Activated T-helper 17 cell treated with anti-CD3 and anti-CD28 coated beads, Interleukin-2, amount 50 U/mL, for 72 hours (primary cell): ENCODE measurements at regions not wholly inside any gene's neighbourhood (a gene's known extent, or its start where the extent isn't known, plus 50 kb on each side); places are given as distances from the start of the nearest gene placed in this dataset.
"Not testable (repeated sequence)": the region's sequence is repeated elsewhere in the genome, so short reads cannot be mapped to it uniquely, and the experiment has no call there.

Source experiments
- ATAC-seq: fragments of 150-1000 bp; cut with Tn5 transposase; replicated peaks from 2 replicates; pipeline ENCODE4 v1.10.0; 2021; ENCODE audit warnings: mild to moderate bottlenecking, moderate library complexity
- H3K27ac Mint-ChIP-seq: one replicate; pipeline ENCODE4 v1.8.0; 2022; ENCODE audit warnings: mixed read lengths
- H3K27me3 Mint-ChIP-seq: one replicate; pipeline ENCODE4 v1.8.0; 2022; ENCODE audit warnings: mixed read lengths
- H3K36me3 Mint-ChIP-seq: one replicate; pipeline ENCODE4 v1.8.0; 2022; ENCODE audit warnings: low read depth, mild to moderate bottlenecking, mixed read lengths
- H3K4me1 Mint-ChIP-seq: one replicate; pipeline ENCODE4 v1.8.0; 2022; ENCODE audit warnings: mixed read lengths
- H3K4me3 Mint-ChIP-seq: one replicate; pipeline ENCODE4 v1.8.0; 2022; ENCODE audit warnings: mild to moderate bottlenecking, mixed read lengths
- H3K9me3 Mint-ChIP-seq: one replicate; pipeline ENCODE4 v1.8.0; 2022; ENCODE audit warnings: mixed read lengths

- no peak overlapping the region for H3K27ac Mint-ChIP-seq
- no peak overlapping the region for H3K4me3 Mint-ChIP-seq
- no peak for ATAC-seq
- peaks cover 4% of the 10 kb centered on the region for H3K27me3 Mint-ChIP-seq
- no peaks in the 10 kb centered on the region for H3K36me3 Mint-ChIP-seq
- H3K9me3 Mint-ChIP-seq, result no peaks in the 10 kb centered on the region
- no peaks in the 10 kb centered on the region for H3K4me1 Mint-ChIP-seq
Measured at GRCh38 chr12:67048371-67048770, 220.8 kb upstream of the CAND1 start.

GRCh38 chr12:67049199-67049598, 220.0 kb upstream of the CAND1 start:
- not testable (repeated sequence) for H3K27ac Mint-ChIP-seq, H3K36me3 Mint-ChIP-seq, H3K4me3 Mint-ChIP-seq, H3K4me1 Mint-ChIP-seq, H3K9me3 Mint-ChIP-seq, ATAC-seq, H3K27me3 Mint-ChIP-seq

DNA sequence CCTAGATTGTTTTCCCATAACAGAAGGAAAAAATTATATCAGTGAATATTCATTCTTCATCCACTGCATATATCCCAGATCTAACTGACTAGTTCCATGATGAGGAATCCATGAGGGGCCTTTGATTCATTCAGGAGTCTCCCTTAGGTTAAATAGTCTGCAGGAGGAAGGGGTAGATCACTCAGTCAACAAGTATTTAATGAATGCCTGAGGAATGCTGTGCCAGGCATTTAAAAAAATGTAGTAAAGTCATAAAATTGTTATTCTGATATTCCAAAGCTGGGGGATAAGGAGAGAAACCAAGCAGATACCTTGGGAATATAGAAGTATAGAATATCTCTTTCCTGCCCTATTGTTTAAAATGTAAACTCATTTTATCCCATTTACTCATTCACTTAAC, 216.2 kb upstream of the CAND1 start:
- H3K27me3 Mint-ChIP-seq, result peaks cover 5% of the 10 kb centered on the region

DNA sequence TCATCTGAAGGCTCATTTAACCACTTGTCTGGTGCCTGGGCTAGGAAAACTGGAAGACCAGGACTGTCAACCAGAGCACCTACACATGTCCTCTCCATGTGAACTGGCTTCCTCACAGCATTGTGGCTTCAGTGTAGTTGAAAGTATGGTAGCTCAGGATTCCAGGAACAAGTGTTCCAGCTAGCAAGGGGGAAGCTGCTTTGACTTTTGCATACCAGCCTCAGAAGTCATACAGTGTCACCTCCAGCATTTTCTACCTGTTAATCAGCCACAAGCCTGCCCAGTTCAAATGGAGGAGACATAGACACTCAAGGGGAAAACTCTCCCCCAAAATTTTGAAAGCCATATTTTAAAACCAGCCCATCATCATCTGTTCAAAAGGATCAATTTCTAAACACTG, 212.8 kb upstream of the CAND1 start:
- Mint-ChIP-seq H3K27ac (no peak overlapping the region), H3K36me3 (no peaks in the 10 kb centered on the region), H3K4me1 (peaks cover 8% of the 10 kb centered on the region), H3K9me3 (peaks cover 4% of the 10 kb centered on the region), H3K4me3 (no peak overlapping the region), H3K27me3 (peaks cover 13% of the 10 kb centered on the region)
- no peak for ATAC-seq

More for the DNA sequence above, 216.2 kb upstream of the CAND1 start:
- Mint-ChIP-seq H3K4me3 (no peak overlapping the region), H3K9me3 (no peaks in the 10 kb centered on the region), H3K4me1 (peaks cover 4% of the 10 kb centered on the region), H3K27ac (no peak overlapping the region), H3K36me3 (no peaks in the 10 kb centered on the region)
- ATAC-seq, result no peak

DNA sequence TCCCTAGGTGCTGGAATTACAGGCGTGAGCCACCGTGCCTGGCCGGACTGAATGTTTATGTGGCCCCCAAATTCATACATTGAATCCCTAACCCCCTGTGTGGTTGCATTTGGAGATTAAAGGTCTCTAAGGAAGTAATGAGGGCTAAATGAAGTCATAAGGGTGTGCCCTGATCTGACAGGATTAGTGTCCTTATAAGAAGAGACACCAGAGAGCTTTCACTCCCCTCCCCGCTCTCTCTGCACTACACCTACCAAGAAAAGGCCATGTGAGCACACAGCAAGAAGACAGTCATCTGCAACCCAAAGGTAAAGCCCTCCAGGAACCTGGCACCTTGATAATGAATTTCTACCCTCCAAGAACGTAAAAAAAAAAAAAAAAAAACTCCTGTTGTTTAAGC, 212.1 kb upstream of the CAND1 start:
- peaks cover 17% of the 10 kb centered on the region for H3K27me3 Mint-ChIP-seq
- no peak overlapping the region for H3K27ac Mint-ChIP-seq
- H3K9me3 Mint-ChIP-seq, result peaks cover 4% of the 10 kb centered on the region
- peaks cover 8% of the 10 kb centered on the region for H3K4me1 Mint-ChIP-seq
- no peak overlapping the region for H3K4me3 Mint-ChIP-seq
- no peak for ATAC-seq
- H3K36me3 Mint-ChIP-seq, result no peaks in the 10 kb centered on the region

DNA sequence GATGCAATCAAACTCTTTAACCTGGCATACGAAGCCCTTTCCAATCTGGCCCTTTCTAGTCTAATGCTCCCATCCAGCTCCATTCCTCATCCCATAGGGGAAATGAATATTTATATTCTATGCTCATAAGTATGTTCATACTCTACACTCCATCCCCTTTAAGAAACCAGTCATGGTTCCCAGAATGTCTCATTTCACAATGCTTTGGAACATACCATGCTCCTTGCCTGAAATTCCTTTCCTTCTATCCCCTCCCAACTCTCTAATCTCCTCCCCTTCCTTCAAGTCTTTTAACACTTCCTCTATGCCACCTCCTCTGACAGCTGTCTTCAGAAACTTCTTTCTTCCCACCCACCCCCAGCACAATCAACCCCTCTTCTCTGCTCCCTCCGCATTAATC, 207.0 kb upstream of the CAND1 start:
- Mint-ChIP-seq H3K4me3 (no peak overlapping the region), H3K9me3 (peaks cover 4% of the 10 kb centered on the region), H3K36me3 (no peaks in the 10 kb centered on the region), H3K27ac (no peak overlapping the region), H3K4me1 (peaks cover 7% of the 10 kb centered on the region), H3K27me3 (peaks cover 23% of the 10 kb centered on the region)
- ATAC-seq, result no peak

- ATAC-seq, result no peak
- Mint-ChIP-seq H3K27me3 (peaks cover 31% of the 10 kb centered on the region), H3K4me1 (peaks cover 6% of the 10 kb centered on the region), H3K36me3 (no peaks in the 10 kb centered on the region), H3K9me3 (no peaks in the 10 kb centered on the region), H3K27ac (no peak overlapping the region), H3K4me3 (peak overlapping the region; percentile 84)
Measured at GRCh38 chr12:67067453-67068203, 201.5 kb upstream of the CAND1 start.

- Mint-ChIP-seq H3K4me1 (peaks cover 6% of the 10 kb centered on the region), H3K9me3 (no peaks in the 10 kb centered on the region), H3K36me3 (no peaks in the 10 kb centered on the region), H3K4me3 (peak overlapping the region; percentile 84), H3K27me3 (peaks cover 31% of the 10 kb centered on the region), H3K27ac (no peak overlapping the region)
- peak; percentile 8 for ATAC-seq
Measured at GRCh38 chr12:67068204-67068731, 200.9 kb upstream of the CAND1 start.

- Mint-ChIP-seq H3K4me1 (peaks cover 6% of the 10 kb centered on the region), H3K27me3 (peaks cover 36% of the 10 kb centered on the region), H3K36me3 (no peaks in the 10 kb centered on the region), H3K27ac (no peak overlapping the region), H3K9me3 (no peaks in the 10 kb centered on the region), H3K4me3 (peak overlapping the region; percentile 84)
- peak; percentile 65 for ATAC-seq
Measured at GRCh38 chr12:67068761-67069450, 200.3 kb upstream of the CAND1 start.

DNA sequence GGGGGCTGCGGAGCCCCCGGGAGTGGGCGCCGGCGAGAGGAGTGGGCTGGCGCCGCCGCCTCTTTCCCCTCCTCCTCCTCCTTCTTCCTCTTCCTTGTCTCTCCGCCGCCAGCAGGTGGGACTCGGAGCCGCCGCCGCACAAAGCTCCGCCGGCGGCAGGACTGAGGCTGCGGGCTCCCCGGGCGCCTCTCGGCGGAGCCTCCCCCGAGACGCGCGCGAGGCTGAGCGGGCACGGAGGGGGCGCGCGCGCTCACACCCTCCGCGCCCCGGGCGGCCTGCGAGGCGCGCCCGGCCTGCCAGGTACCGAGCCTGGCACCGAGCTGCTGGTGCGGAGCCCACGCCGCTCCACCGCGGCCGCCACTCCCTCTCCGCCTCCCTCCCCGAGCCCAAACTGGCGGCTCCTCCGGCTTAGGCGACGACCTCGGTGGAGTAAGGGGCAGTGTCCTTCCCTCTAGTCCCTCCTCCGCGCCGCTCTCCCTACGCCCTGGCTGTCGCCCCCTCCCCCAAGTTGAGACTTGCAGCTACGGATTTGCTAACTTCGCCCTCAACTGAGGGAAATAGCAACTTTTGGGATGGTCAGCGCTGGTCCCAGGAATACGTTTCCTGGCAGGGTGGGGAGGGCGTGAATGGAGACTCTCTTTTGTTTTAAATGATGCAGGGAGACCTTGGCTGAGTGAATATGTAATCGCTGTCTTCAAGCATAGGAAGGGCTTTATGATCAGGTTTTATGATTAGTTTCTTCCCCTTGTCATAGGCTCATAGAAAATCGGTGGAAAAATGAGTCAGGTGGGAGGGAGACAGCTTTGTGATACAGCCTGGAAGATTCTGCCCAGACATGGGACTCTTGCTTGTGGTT, 199.5 kb upstream of the CAND1 start:
- Mint-ChIP-seq H3K27ac (peak overlapping the region; percentile 26), H3K4me3 (peak overlapping the region; percentile 84), H3K9me3 (no peaks in the 10 kb centered on the region), H3K27me3 (peaks cover 43% of the 10 kb centered on the region), H3K4me1 (peaks cover 6% of the 10 kb centered on the region), H3K36me3 (no peaks in the 10 kb centered on the region)
- peak; percentile 61 for ATAC-seq

- Mint-ChIP-seq H3K27ac (peak overlapping the region; percentile 26), H3K4me1 (peaks cover 6% of the 10 kb centered on the region), H3K9me3 (no peaks in the 10 kb centered on the region), H3K4me3 (peak overlapping the region; percentile 77), H3K27me3 (peaks cover 43% of the 10 kb centered on the region), H3K36me3 (no peaks in the 10 kb centered on the region)
- ATAC-seq, result peak; percentile 28
Measured at GRCh38 chr12:67070307-67070600, 198.9 kb upstream of the CAND1 start.

DNA sequence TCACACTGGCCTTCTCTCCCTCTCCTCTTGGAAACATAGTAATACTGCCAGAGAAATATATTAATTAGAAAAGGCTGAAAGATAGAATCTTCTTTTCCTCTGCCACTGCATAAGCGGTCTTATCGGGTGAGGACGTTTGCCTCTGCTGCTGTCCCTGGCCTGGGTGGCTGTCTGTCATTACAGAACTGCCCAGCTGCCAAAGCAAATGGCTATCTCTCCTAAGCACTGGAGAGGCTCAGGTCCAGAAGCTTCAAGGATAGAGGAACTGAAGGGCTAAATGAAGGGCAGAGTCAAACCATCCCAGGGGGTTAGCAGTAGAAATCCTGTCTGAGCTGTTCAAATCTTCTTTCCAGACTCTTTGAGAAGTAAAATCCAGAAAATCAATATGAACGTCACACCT, 198.6 kb upstream of the CAND1 start:
- H3K9me3 Mint-ChIP-seq, result no peaks in the 10 kb centered on the region
- no peak for ATAC-seq
- H3K27ac Mint-ChIP-seq, result no peak overlapping the region
- H3K4me3 Mint-ChIP-seq, result peak overlapping the region; percentile 77
- H3K36me3 Mint-ChIP-seq, result no peaks in the 10 kb centered on the region
- H3K4me1 Mint-ChIP-seq, result peaks cover 6% of the 10 kb centered on the region
- peaks cover 47% of the 10 kb centered on the region for H3K27me3 Mint-ChIP-seq

DNA sequence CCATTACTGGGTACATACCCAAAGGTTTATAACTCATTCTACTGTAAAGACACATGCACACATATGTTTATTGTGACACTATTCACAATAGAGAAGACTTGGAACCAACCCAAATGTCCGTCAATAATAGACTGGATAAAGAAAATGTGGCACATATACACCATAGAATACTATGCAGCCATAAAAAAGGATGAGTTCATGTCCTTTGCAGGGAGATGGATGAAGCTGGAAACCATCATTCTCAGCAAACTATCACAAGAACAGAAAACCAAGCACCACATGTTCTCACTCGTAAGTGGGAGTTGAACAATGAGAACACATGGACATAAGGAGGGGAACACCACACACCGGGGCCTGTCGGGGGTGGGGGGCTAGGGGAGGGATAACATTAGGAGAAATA, 196.9 kb upstream of the CAND1 start:
- not testable (repeated sequence) for H3K9me3 Mint-ChIP-seq, H3K4me3 Mint-ChIP-seq, ATAC-seq, H3K4me1 Mint-ChIP-seq, H3K36me3 Mint-ChIP-seq, H3K27ac Mint-ChIP-seq
- H3K27me3 Mint-ChIP-seq, result peaks cover 47% of the 10 kb centered on the region

DNA sequence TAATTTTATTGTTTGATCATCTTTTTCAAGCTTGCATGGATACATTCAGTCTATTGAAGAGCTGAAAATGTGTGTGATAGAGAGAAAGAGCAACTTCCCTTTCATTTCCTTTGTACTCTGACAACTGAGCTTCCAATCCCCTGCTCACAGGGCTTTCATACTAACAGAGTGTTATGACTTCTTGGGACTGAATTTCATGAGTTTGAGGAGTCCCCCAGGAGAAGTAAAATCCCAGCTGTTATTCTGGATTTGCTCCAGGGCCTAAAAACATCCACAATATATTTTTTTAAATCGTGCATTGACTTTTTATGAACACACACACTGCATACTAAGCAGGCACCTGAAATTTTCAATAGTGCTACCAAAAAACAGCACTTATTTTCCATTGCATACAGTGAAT, 195.8 kb upstream of the CAND1 start:
- ATAC-seq, result no peak
- no peaks in the 10 kb centered on the region for H3K36me3 Mint-ChIP-seq
- no peaks in the 10 kb centered on the region for H3K9me3 Mint-ChIP-seq
- peaks cover 38% of the 10 kb centered on the region for H3K27me3 Mint-ChIP-seq
- no peak overlapping the region for H3K4me3 Mint-ChIP-seq
- H3K4me1 Mint-ChIP-seq, result peaks cover 6% of the 10 kb centered on the region
- H3K27ac Mint-ChIP-seq, result no peak overlapping the region
